SK-N-SH treated with all-trans-retinoic acid at 6 μM for 48 hours (cell line): ENCODE measurements at regions not wholly inside any gene's neighbourhood (a gene's known extent, or its start where the extent isn't known, plus 50 kb on each side); places are given as distances from the start of the nearest gene placed in this dataset.

ENCODE experiments used
- ARNTL ChIP-seq: fragments of 450-650 bp; formaldehyde crosslinking; IDR thresholded peaks from 2 replicates; pipeline ENCODE4 v1.5.0; 2020; ENCODE audit warnings: low read depth, mild to moderate bottlenecking, moderate library complexity, borderline replicate concordance
- BACH2 ChIP-seq: fragments of 250-450 bp; sonication (Bioruptor Pico); IDR thresholded peaks from 2 replicates; pipeline ENCODE4 v1.9.0; 2021; ENCODE audit warnings: mild to moderate bottlenecking, borderline replicate concordance
- GLIS3 ChIP-seq: fragments of 250-450 bp; sonication (Bioruptor Pico); IDR thresholded peaks from 2 replicates; pipeline ENCODE4 v1.5.0; 2020; ENCODE audit warnings: mild to moderate bottlenecking, moderate library complexity
- PATZ1 ChIP-seq: fragments of 250-450 bp; sonication (Bioruptor Pico); IDR thresholded peaks from 2 replicates; pipeline ENCODE4 v1.8.0; 2020; ENCODE audit warnings: mild to moderate bottlenecking, moderate library complexity, borderline replicate concordance
- PPARA ChIP-seq: fragments of 250-450 bp; sonication (Bioruptor Pico); IDR thresholded peaks from 2 replicates; pipeline ENCODE4 v1.5.0; 2020; ENCODE audit warnings: mild to moderate bottlenecking, borderline replicate concordance
- RARB ChIP-seq: fragments of 250-450 bp; sonication (Bioruptor Pico); IDR thresholded peaks from 2 replicates; pipeline ENCODE4 v1.8.0; 2021; ENCODE audit warnings: mild to moderate bottlenecking, moderate library complexity
- SNAI2 ChIP-seq: fragments of 250-450 bp; sonication (Bioruptor Pico); IDR thresholded peaks from 2 replicates; pipeline ENCODE4 v1.5.0; 2020; ENCODE audit warnings: mild to moderate bottlenecking, moderate library complexity
- TCF4 ChIP-seq: fragments of 250-450 bp; sonication (Bioruptor Pico); IDR thresholded peaks from 2 replicates; pipeline ENCODE4 v1.8.0; 2021; ENCODE audit warnings: mild to moderate bottlenecking, moderate library complexity, borderline replicate concordance
- ZFP30 ChIP-seq: fragments of 450-650 bp; formaldehyde crosslinking; IDR thresholded peaks from 2 replicates; pipeline ENCODE4 v1.5.0; 2022; ENCODE audit warnings: mild to moderate bottlenecking, moderate library complexity
- ZNF565 ChIP-seq: fragments of 450-650 bp; formaldehyde crosslinking; conservative IDR thresholded peaks from 2 replicates; pipeline ENCODE4 v1.5.0; 2020; ENCODE audit warnings: low read depth, mild to moderate bottlenecking, moderate library complexity
- ZNF70 ChIP-seq: fragments of 450-650 bp; formaldehyde crosslinking; IDR thresholded peaks from 2 replicates; pipeline ENCODE4 v1.5.0; 2020; ENCODE audit warnings: mild to moderate bottlenecking, moderate library complexity
- ZNF8 ChIP-seq: fragments of 450-650 bp; formaldehyde crosslinking; IDR thresholded peaks from 2 replicates; pipeline ENCODE4 v1.5.0; 2020; ENCODE audit warnings: mild to moderate bottlenecking, moderate library complexity
- TF ChIP-seq, protein P1 (sequence below): fragments of 250-450 bp; sonication (Bioruptor Pico); IDR thresholded peaks from 2 replicates; pipeline ENCODE4 v1.5.0; 2020; ENCODE audit warnings: mild to moderate bottlenecking, moderate library complexity

DNA sequence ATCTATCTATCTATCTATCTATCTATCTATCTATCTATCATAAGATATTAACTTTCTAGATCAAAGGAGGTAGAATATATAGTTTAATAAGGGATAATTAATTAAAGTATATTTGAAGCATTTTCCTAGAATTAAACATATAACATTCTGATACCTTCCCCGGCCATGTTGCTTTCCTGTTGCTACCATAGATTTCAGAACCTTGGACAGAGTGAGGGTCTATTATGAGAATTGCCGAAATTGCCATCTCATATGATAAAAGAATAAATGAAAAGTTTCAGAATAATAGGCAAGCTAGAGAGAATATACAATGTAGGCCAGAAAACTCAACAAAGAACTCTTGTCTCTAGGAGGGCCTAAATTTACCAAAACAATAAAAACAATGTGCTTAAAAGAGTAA lies 706.1 kb upstream of the TMPRSS15 start:
- TF ChIP-seq ZNF70 (CRISPR knock-in tag) = no peak
- TF ChIP-seq ARNTL (CRISPR knock-in tag) = no peak
- TF ChIP-seq PATZ1 (CRISPR knock-in tag) = no peak
- TF ChIP-seq ZNF8 (CRISPR knock-in tag) = no peak
- TF ChIP-seq ZNF565 = no peak
- TF ChIP-seq, protein P1, sequence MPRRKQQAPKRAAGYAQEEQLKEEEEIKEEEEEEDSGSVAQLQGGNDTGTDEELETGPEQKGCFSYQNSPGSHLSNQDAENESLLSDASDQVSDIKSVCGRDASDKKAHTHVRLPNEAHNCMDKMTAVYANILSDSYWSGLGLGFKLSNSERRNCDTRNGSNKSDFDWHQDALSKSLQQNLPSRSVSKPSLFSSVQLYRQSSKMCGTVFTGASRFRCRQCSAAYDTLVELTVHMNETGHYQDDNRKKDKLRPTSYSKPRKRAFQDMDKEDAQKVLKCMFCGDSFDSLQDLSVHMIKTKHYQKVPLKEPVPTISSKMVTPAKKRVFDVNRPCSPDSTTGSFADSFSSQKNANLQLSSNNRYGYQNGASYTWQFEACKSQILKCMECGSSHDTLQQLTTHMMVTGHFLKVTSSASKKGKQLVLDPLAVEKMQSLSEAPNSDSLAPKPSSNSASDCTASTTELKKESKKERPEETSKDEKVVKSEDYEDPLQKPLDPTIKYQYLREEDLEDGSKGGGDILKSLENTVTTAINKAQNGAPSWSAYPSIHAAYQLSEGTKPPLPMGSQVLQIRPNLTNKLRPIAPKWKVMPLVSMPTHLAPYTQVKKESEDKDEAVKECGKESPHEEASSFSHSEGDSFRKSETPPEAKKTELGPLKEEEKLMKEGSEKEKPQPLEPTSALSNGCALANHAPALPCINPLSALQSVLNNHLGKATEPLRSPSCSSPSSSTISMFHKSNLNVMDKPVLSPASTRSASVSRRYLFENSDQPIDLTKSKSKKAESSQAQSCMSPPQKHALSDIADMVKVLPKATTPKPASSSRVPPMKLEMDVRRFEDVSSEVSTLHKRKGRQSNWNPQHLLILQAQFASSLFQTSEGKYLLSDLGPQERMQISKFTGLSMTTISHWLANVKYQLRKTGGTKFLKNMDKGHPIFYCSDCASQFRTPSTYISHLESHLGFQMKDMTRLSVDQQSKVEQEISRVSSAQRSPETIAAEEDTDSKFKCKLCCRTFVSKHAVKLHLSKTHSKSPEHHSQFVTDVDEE = no peak
- no peak for TF ChIP-seq PPARA (CRISPR knock-in tag)
- no peak for TF ChIP-seq SNAI2 (CRISPR knock-in tag)
- no peak for TF ChIP-seq GLIS3 (CRISPR knock-in tag)
- TF ChIP-seq BACH2 = no peak
- TF ChIP-seq RARB (CRISPR knock-in tag) = no peak
- TF ChIP-seq TCF4 = no peak
- no peak for TF ChIP-seq ZFP30 (CRISPR knock-in tag)
